CD4-positive, alpha-beta T cell treated with Interferon alpha-2 for 1 hour (primary cell): ENCODE measurements at regions not wholly inside any gene's neighbourhood (a gene's known extent, or its start where the extent isn't known, plus 50 kb on each side); places are given as distances from the start of the nearest gene placed in this dataset.

Experiments used
- DNase-seq, 2 donors: peaks; one replicate each; pipeline ENCODE4 v3.0.0-alpha.2; 2020 to 2022

GRCh38 chrX:51437521-51437920 lies 58.9 kb downstream of the NUDT11 start:
- no peak for DNase-seq

GRCh38 chrX:51435101-51435500 lies 61.3 kb downstream of the NUDT11 start:
- no peak for DNase-seq

- DNase-seq, result no peak
Observed at GRCh38 chrX:51421972-51422597, 74.3 kb downstream of the NUDT11 start.

- DNase-seq, result peak in 1 of 2 donors; percentile 55
Observed at GRCh38 chrX:51420610-51421009, 75.8 kb downstream of the NUDT11 start.

GRCh38 chrX:51408462-51408861 lies 75.8 kb downstream of the NUDT10 start:
- no peak for DNase-seq

GRCh38 chrX:51407520-51408409 lies 75.1 kb downstream of the NUDT10 start:
- DNase-seq, result no peak

GRCh38 chrX:51406688-51407519 lies 74.3 kb downstream of the NUDT10 start:
- DNase-seq, result no peak

- no peak for DNase-seq
Observed at GRCh38 chrX:51404445-51404844, 71.8 kb downstream of the NUDT10 start.

GRCh38 chrX:51395810-51396728 lies 63.4 kb downstream of the NUDT10 start:
- DNase-seq, result peak; percentile 60 to 64

- no peak for DNase-seq
Observed at GRCh38 chrX:51395480-51395809, 62.8 kb downstream of the NUDT10 start.
